ENCODE measurements at regions not wholly inside any gene's neighbourhood (a gene's known extent, or its start where the extent isn't known, plus 50 kb on each side); places are given as distances from the start of the nearest gene placed in this dataset.

DNA sequence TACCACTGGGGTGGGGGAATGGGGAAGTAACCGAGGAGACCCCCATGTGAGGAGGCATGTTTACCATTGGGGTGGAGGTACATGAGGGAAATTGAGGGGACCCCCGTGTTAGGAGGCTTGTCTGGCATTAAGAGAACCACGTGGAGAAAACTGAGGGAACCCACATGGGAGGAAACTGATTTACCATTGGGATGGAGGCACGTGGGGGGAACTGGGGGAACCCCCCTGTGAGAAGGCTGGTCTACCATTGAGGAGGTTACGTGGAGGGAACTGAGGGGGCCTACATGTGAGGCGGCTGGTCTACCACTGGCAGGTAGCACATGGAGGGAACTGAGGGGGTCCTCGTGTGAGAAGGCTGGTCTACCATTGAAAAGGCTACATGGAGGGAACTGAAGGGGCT is 159.4 kb downstream of the FBLN2 start:
- Histone ChIP-seq H3K23ac (ENCODE audit: insufficient read length, low read depth, low read length) (no peak overlapping the region), H2BK12ac (ENCODE audit: insufficient read length, low read depth, low read length) (no peak overlapping the region), H3K79me2 (ENCODE audit: insufficient read depth, low read length) (no peaks in the 10 kb centered on the region), H2BK20ac (ENCODE audit: low read depth, low read length, poor library complexity, severe bottlenecking) (no peak overlapping the region), H3K4me2 (ENCODE audit: insufficient read depth, insufficient read length, low read length) (no peak overlapping the region), H3T11ph (ENCODE audit: low read length) (no peak overlapping the region), H2BK15ac (ENCODE audit: low read depth, low read length) (no peak overlapping the region), H3K79me1 (ENCODE audit: insufficient read depth, low read depth, low read length, poor library complexity, severe bottlenecking) (no peaks in the 10 kb centered on the region), H3K27me3 (ENCODE audit: insufficient read depth, low read length) (no peaks in the 10 kb centered on the region), H2AFZ (ENCODE audit: low read length) (no peak overlapping the region), H2AK5ac (ENCODE audit: insufficient read length, low read length) (no peak overlapping the region), H4K20me1 (ENCODE audit: control insufficient read depth, insufficient read depth, insufficient read length) (no peaks in the 10 kb centered on the region), H4K91ac (ENCODE audit: insufficient read length, low read depth, low read length) (no peak overlapping the region), H2BK120ac (ENCODE audit: low read depth, low read length, poor library complexity, severe bottlenecking) (no peak overlapping the region), H2BK5ac (ENCODE audit: insufficient read length, low read length) (no peak overlapping the region), H3K27ac (ENCODE audit: insufficient read length, low read depth, low read length) (no peak overlapping the region), H3K4ac (ENCODE audit: low read depth, low read length) (no peak overlapping the region), H3K56ac (ENCODE audit: insufficient read length, low read depth, low read length) (no peak overlapping the region), H3K9ac (ENCODE audit: extremely low read depth, insufficient read length, low read length) (no peak overlapping the region), H3K14ac (ENCODE audit: insufficient read depth, low read length) (no peak overlapping the region), H4K5ac (ENCODE audit: insufficient read length, low read depth, low read length) (no peak overlapping the region), H4K8ac (replicated peaks; ENCODE audit: insufficient read length, low read depth, low read length) (no peak overlapping the region), H3K18ac (ENCODE audit: insufficient read length, low read depth, low read length) (no peak overlapping the region), H3K4me1 (ENCODE audit: insufficient read depth, low read length) (no peaks in the 10 kb centered on the region), H3K23me2 (ENCODE audit: insufficient read length, low read depth, low read length, poor library complexity, severe bottlenecking) (no peaks in the 10 kb centered on the region), H3K9me3 (ENCODE audit: control insufficient read depth, low read depth, low read length) (peaks cover 6% of the 10 kb centered on the region)
- Mint-ChIP-seq H3K27ac (peak overlapping the region in 1 of 3 experiments; percentile 23; a peak in 1 of 7 replicates), H3K27me3 (ENCODE audit: low read depth) (peaks cover 57% of the 10 kb centered on the region), H3K4me1 (no peaks in the 10 kb centered on the region), H3K36me3 (ENCODE audit: insufficient read depth in 1 of 3, low read depth in 3 of 3) (peaks cover 0 to 10% (median 0%) of the 10 kb centered on the region in 3 experiments; a peak in 2 of 7 replicates), H3K4me3 (no peak overlapping the region), H3K9me3 (peaks cover 36 to 47% of the 10 kb centered on the region in 2 experiments)
- DNase-seq = peak; percentile 9
- TF ChIP-seq, protein P1, sequence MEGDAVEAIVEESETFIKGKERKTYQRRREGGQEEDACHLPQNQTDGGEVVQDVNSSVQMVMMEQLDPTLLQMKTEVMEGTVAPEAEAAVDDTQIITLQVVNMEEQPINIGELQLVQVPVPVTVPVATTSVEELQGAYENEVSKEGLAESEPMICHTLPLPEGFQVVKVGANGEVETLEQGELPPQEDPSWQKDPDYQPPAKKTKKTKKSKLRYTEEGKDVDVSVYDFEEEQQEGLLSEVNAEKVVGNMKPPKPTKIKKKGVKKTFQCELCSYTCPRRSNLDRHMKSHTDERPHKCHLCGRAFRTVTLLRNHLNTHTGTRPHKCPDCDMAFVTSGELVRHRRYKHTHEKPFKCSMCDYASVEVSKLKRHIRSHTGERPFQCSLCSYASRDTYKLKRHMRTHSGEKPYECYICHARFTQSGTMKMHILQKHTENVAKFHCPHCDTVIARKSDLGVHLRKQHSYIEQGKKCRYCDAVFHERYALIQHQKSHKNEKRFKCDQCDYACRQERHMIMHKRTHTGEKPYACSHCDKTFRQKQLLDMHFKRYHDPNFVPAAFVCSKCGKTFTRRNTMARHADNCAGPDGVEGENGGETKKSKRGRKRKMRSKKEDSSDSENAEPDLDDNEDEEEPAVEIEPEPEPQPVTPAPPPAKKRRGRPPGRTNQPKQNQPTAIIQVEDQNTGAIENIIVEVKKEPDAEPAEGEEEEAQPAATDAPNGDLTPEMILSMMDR (conservative IDR thresholded peaks at IDR 0.05) = no peak
- WGBS (ENCODE audit: extremely low coverage, insufficient read length, low lambda C conversion rate) = no CpG with 5 or more reads among the region's 7 CpGs

Data from H9 (cell line).